Cardiac muscle cell (in vitro differentiated cells and primary cell): ENCODE measurements at regions not wholly inside any gene's neighbourhood (a gene's known extent, or its start where the extent isn't known, plus 50 kb on each side); places are given as distances from the start of the nearest gene placed in this dataset.

Source experiments
- DNase-seq, 2 donors: peaks; one replicate each; pipeline versions ENCODE4 v3.0.0 to v3.0.0-alpha.2; 2010 to 2017; ENCODE audit warnings: low read depth in 1 of 2, low spot score in 1 of 2
- H3K27ac ChIP-seq: fragments of 200-600 bp; sonication (generic); 2 replicates; pipeline ENCODE4 v1.5.1; 2016
- H3K27me3 ChIP-seq: fragments of 200-600 bp; sonication (generic); 2 replicates; pipeline ENCODE4 v1.6.0; 2016; ENCODE audit warnings: control low read depth
- H3K36me3 ChIP-seq: fragments of 200-600 bp; sonication (generic); 2 replicates; pipeline ENCODE4 v1.5.1; 2016; ENCODE audit warnings: control low read depth
- H3K4me1 ChIP-seq: fragments of 200-600 bp; sonication (generic); 2 replicates; pipeline ENCODE4 v1.8.1; 2017; ENCODE audit warnings: low read depth, mild to moderate bottlenecking, mixed run types
- H3K4me3 ChIP-seq: fragments of 200-600 bp; sonication (generic); 2 replicates; pipeline ENCODE4 v1.5.1; 2016; ENCODE audit warnings: mild to moderate bottlenecking
- H3K9me3 ChIP-seq: fragments of 200-600 bp; sonication (generic); 2 replicates; pipeline ENCODE4 v1.5.1; 2017; ENCODE audit warnings: low read depth, mild to moderate bottlenecking, control low read depth
- CTCF ChIP-seq: IDR thresholded peaks from 2 replicates; pipeline ENCODE4 v1.5.1; 2012; ENCODE audit warnings: low read depth, mild to moderate bottlenecking, low read length

- Histone ChIP-seq H3K27ac (no peak overlapping the region), H3K4me3 (no peak overlapping the region), H3K4me1 (peaks cover 7% of the 10 kb centered on the region), H3K9me3 (no peaks in the 10 kb centered on the region), H3K36me3 (no peaks in the 10 kb centered on the region), H3K27me3 (no peaks in the 10 kb centered on the region)
- no peak for TF ChIP-seq CTCF
- no peak for DNase-seq
These were observed 519.6 kb upstream of the LINC00305 start for GRCh38 chr18:64668461-64668962.

GRCh38 chr18:64663086-64663485, 514.2 kb upstream of the LINC00305 start:
- Histone ChIP-seq H3K27ac (no peak overlapping the region), H3K36me3 (no peaks in the 10 kb centered on the region), H3K4me1 (peaks cover 7% of the 10 kb centered on the region), H3K4me3 (no peak overlapping the region), H3K27me3 (no peaks in the 10 kb centered on the region), H3K9me3 (no peaks in the 10 kb centered on the region)
- DNase-seq, result no peak
- TF ChIP-seq CTCF, result no peak

- Histone ChIP-seq H3K4me1 (no peaks in the 10 kb centered on the region), H3K9me3 (no peaks in the 10 kb centered on the region), H3K36me3 (no peaks in the 10 kb centered on the region), H3K27me3 (no peaks in the 10 kb centered on the region), H3K27ac (no peak overlapping the region), H3K4me3 (no peak overlapping the region)
- TF ChIP-seq CTCF, result no peak
- DNase-seq, result no peak
These were observed 510.3 kb upstream of the LINC00305 start for GRCh38 chr18:64659196-64659595.

- Histone ChIP-seq H3K36me3 (no peaks in the 10 kb centered on the region), H3K4me1 (no peaks in the 10 kb centered on the region)
These were observed 504.2 kb upstream of the LINC00305 start for GRCh38 chr18:64653068-64653467.

GRCh38 chr18:64650068-64650467, 501.2 kb upstream of the LINC00305 start:
- no peak for TF ChIP-seq CTCF
- Histone ChIP-seq H3K27ac (no peak overlapping the region), H3K27me3 (no peaks in the 10 kb centered on the region), H3K4me3 (no peak overlapping the region), H3K4me1 (no peaks in the 10 kb centered on the region), H3K36me3 (no peaks in the 10 kb centered on the region), H3K9me3 (no peaks in the 10 kb centered on the region)
- no peak for DNase-seq

More at GRCh38 chr18:64653068-64653467, 504.2 kb upstream of the LINC00305 start:
- no peaks in the 10 kb centered on the region for H3K27me3 ChIP-seq
- H3K4me3 ChIP-seq, result no peak overlapping the region
- no peak for TF ChIP-seq CTCF
- no peaks in the 10 kb centered on the region for H3K9me3 ChIP-seq
- no peak for DNase-seq
- no peak overlapping the region for H3K27ac ChIP-seq

GRCh38 chr18:64645753-64646152, 496.9 kb upstream of the LINC00305 start:
- Histone ChIP-seq H3K9me3 (no peaks in the 10 kb centered on the region), H3K27me3 (no peaks in the 10 kb centered on the region), H3K4me1 (no peaks in the 10 kb centered on the region), H3K4me3 (no peak overlapping the region), H3K27ac (no peak overlapping the region), H3K36me3 (no peaks in the 10 kb centered on the region)
- no peak for DNase-seq
- no peak for TF ChIP-seq CTCF
